PC-3 (cell line): ENCODE measurements at regions not wholly inside any gene's neighbourhood (a gene's known extent, or its start where the extent isn't known, plus 50 kb on each side); places are given as distances from the start of the nearest gene placed in this dataset.

ENCODE experiments used
- ATAC-seq: fragments of 200-7000 bp; cut with Tn5 transposase; 2 replicates; pipeline ENCODE4 v1.9.1; 2020; ENCODE audit warnings: mild to moderate bottlenecking, moderate library complexity
- BruUV-seq: library from RNA; stranded (reverse); fragments of 400-500 nt; replicated peaks from 2 replicates; lab custom pipeline; 2021; lab: Mats Ljungman, UMichigan
- CTCF ChIA-PET: fragments of 300-600 bp; sonication (Branson Sonifier 250); formaldehyde crosslinking; loops from one replicate; lab custom pipeline; 2022; ENCODE audit warnings: antibody characterized with exemption; lab: Charles Lee
- POLR2A ChIA-PET: fragments of 300-600 bp; sonication (Branson Sonifier 250); formaldehyde crosslinking; loops from one replicate; lab custom pipeline; 2022; ENCODE audit warnings: antibody characterized with exemption; ENCODE audit not compliant: unreplicated experiment; lab: Charles Lee
- DNase-seq: peaks from one replicate; pipeline ENCODE4 v3.0.0-alpha.2; 2015
- H2AFZ ChIP-seq: fragments of 300-600 bp; sonication (generic); 2 replicates; pipeline ENCODE4 v1.6.0; 2016; ENCODE audit warnings: antibody characterized with exemption, low read length
- H3F3A ChIP-seq: fragments of 300-600 bp; sonication (generic); one replicate; pipeline ENCODE4 v1.6.0; 2017; ENCODE audit warnings: antibody characterized with exemption, low read length, control low read depth, mild to moderate bottlenecking; ENCODE audit not compliant: unreplicated experiment
- H3K27ac ChIP-seq: fragments of 300-600 bp; sonication (generic); 2 replicates; pipeline ENCODE4 v1.5.1; 2016; ENCODE audit warnings: mild to moderate bottlenecking, low read length
- H3K27me3 ChIP-seq: fragments of 300-600 bp; sonication (generic); 2 replicates; pipeline ENCODE4 v1.6.1; 2016; ENCODE audit warnings: low read length, mixed read lengths
- H3K36me3 ChIP-seq: fragments of 300-600 bp; sonication (generic); 2 replicates; pipeline ENCODE4 v1.6.1; 2016; ENCODE audit warnings: low read depth, mixed run types, low read length, mixed read lengths
- H3K4me1 ChIP-seq: fragments of 300-600 bp; sonication (generic); 2 replicates; pipeline ENCODE4 v1.5.1; 2016; ENCODE audit warnings: low read length; ENCODE audit not compliant: insufficient read depth
- H3K4me2 ChIP-seq: fragments of 300-600 bp; sonication (generic); 2 replicates; pipeline ENCODE4 v1.6.0; 2016; ENCODE audit warnings: low read length
- H3K4me3 ChIP-seq: fragments of 300-600 bp; sonication (generic); 2 replicates; pipeline ENCODE4 v1.5.1; 2016; ENCODE audit warnings: mild to moderate bottlenecking, low read length, mixed read lengths
- H3K79me2 ChIP-seq: fragments of 300-600 bp; sonication (generic); 2 replicates; pipeline ENCODE4 v1.6.1; 2017; ENCODE audit warnings: low read length, mixed read lengths
- H3K9ac ChIP-seq: fragments of 300-600 bp; sonication (generic); 2 replicates; pipeline ENCODE4 v1.6.0; 2016; ENCODE audit warnings: mild to moderate bottlenecking, low read length
- H3K9me2 ChIP-seq: fragments of 300-600 bp; sonication (generic); replicated peaks from 2 replicates; pipeline ENCODE4 v1.6.1; 2016; ENCODE audit warnings: mixed run types, low read length, mixed read lengths
- H3K9me3 ChIP-seq: fragments of 300-600 bp; sonication (generic); 2 replicates; pipeline ENCODE4 v1.6.1; 2016; ENCODE audit warnings: low read length, mixed read lengths
- H4K20me1 ChIP-seq: fragments of 300-600 bp; sonication (generic); 2 replicates; pipeline ENCODE4 v1.6.1; 2016; ENCODE audit warnings: low read length, mixed read lengths
- EZH2 ChIP-seq: fragments of 300-600 bp; sonication (generic); IDR thresholded peaks from one replicate; pipeline ENCODE4 v1.6.1; 2017; ENCODE audit warnings: antibody characterized with exemption, mild to moderate bottlenecking, low read length; ENCODE audit not compliant: unreplicated experiment
- EZH2phosphoT487 ChIP-seq: fragments of 300-600 bp; sonication (generic); IDR thresholded peaks from 2 replicates; pipeline ENCODE4 v1.6.1; 2018; ENCODE audit warnings: mild to moderate bottlenecking, antibody characterized with exemption, low read length, borderline replicate concordance
- intact Hi-C: fragments of 100-400 bp; cut with micrococcal nuclease; formaldehyde crosslinking; loops from 2 replicates; pipeline ENCODE4 v1.9.0; 2023
- TF ChIP-seq, protein P1 (sequence below): fragments of 300-600 bp; sonication (generic); conservative IDR thresholded peaks from 2 replicates; pipeline ENCODE4 v1.5.1; 2017; ENCODE audit warnings: antibody characterized with exemption, low read depth, mild to moderate bottlenecking, low read length

DNA sequence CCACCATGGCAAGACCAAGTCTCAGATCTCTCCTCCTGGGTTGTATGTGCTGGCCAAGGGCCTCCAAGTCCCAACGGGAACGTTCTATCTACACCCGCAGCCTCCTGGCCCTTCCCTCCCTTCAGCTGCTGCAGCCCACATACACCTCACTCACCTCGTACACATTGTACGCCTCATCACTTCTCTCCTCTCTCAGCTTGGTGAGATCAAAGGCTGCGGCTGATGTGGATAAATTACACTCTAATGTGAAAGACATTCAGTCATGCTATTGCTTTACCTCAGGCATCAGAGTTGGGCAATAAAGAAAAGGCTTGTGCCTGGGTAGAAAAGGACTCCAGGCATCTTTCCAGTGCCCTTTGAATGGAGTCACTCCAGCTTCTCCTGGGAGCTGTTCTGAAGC, 135.3 kb upstream of the FOXQ1 start:
- ATAC-seq (no peak), DNase-seq (no peak)
- no peak overlapping the region for H3K4me3 ChIP-seq
- no peak overlapping the region for H3K4me2 ChIP-seq
- intact Hi-C loops, result no loop called here
- ChIA-PET CTCF (no interaction called here), POLR2A (no interaction called here)
- no peaks in the 10 kb centered on the region for H3K9me3 ChIP-seq
- no peaks in the 10 kb centered on the region for H4K20me1 ChIP-seq
- no peak overlapping the region for H3K9ac ChIP-seq
- H3K79me2 ChIP-seq, result no peaks in the 10 kb centered on the region
- no peaks in the 10 kb centered on the region for H3K4me1 ChIP-seq
- no peaks in the 10 kb centered on the region for H3K36me3 ChIP-seq
- no peak overlapping the region for H2AFZ ChIP-seq
- TF ChIP-seq, protein P1, sequence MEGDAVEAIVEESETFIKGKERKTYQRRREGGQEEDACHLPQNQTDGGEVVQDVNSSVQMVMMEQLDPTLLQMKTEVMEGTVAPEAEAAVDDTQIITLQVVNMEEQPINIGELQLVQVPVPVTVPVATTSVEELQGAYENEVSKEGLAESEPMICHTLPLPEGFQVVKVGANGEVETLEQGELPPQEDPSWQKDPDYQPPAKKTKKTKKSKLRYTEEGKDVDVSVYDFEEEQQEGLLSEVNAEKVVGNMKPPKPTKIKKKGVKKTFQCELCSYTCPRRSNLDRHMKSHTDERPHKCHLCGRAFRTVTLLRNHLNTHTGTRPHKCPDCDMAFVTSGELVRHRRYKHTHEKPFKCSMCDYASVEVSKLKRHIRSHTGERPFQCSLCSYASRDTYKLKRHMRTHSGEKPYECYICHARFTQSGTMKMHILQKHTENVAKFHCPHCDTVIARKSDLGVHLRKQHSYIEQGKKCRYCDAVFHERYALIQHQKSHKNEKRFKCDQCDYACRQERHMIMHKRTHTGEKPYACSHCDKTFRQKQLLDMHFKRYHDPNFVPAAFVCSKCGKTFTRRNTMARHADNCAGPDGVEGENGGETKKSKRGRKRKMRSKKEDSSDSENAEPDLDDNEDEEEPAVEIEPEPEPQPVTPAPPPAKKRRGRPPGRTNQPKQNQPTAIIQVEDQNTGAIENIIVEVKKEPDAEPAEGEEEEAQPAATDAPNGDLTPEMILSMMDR, result no peak
- TF ChIP-seq EZH2 (no peak), EZH2phosphoT487 (no peak)
- H3K27ac ChIP-seq, result no peak overlapping the region
- no peaks in the 10 kb centered on the region for H3F3A ChIP-seq
- BruUV-seq, result no TSS peak
- H3K27me3 ChIP-seq, result peaks cover 82% of the 10 kb centered on the region
- H3K9me2 ChIP-seq, result no peaks in the 10 kb centered on the region

DNA sequence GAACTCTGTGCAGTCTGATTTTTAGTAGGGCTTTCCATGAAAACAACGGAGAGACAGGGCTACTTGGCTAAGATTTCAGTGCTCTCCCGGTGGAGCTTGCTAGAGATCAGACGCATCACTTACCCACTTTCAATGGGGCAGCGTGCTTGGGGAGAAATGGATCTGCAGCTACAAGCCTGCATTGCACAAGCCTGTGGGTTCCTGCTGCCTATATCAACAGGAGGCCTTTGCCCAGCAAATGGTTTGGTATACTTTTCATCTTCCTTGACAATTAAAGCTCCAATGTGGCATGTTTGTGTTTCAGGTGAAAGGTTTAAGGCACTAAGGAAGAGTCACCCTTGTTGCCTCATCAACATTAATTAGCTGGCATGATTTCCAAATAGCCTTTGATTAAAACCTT, 136.0 kb upstream of the FOXQ1 start:
- POLR2A ChIA-PET, result no interaction called here
- H3K4me2 ChIP-seq, result no peak overlapping the region
- BruUV-seq, result no TSS peak
- H3K9ac ChIP-seq, result no peak overlapping the region
- no peak overlapping the region for H2AFZ ChIP-seq
- H3K27ac ChIP-seq, result no peak overlapping the region
- H3K36me3 ChIP-seq, result no peaks in the 10 kb centered on the region
- DNase-seq, result no peak
- ATAC-seq, result no peak
- CTCF ChIA-PET, result no interaction called here
- H3K4me1 ChIP-seq, result no peaks in the 10 kb centered on the region
- no peaks in the 10 kb centered on the region for H4K20me1 ChIP-seq
- H3K9me3 ChIP-seq, result no peaks in the 10 kb centered on the region
- no peaks in the 10 kb centered on the region for H3K9me2 ChIP-seq
- no peak overlapping the region for H3K4me3 ChIP-seq
- TF ChIP-seq EZH2phosphoT487 (no peak), EZH2 (no peak)
- TF ChIP-seq, protein P1, result no peak
- no peaks in the 10 kb centered on the region for H3F3A ChIP-seq
- intact Hi-C loops, result no loop called here
- H3K79me2 ChIP-seq, result no peaks in the 10 kb centered on the region
- peaks cover 82% of the 10 kb centered on the region for H3K27me3 ChIP-seq

DNA sequence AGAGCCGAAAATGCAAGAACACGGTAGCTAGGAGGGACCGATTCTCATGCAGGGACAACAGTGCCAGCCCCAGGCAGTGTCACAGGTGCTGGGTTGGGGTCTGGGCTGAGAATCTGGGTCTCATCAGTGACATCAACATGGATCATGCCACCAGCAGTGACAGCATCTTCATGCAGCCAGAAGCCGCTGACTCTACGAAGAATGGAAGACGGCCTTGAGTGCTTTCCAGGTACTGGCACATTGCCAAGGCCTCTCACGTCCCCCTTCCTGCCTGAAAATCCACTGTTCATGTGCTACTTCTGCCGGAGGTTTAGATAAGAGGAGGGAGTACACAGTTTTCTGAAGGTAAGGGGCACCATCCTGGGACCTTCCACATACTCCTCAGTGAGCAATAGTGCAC, 141.1 kb upstream of the FOXQ1 start:
- Histone ChIP-seq H2AFZ (no peak overlapping the region), H3K9ac (no peak overlapping the region), H3K79me2 (no peaks in the 10 kb centered on the region), H4K20me1 (no peaks in the 10 kb centered on the region), H3K27me3 (peaks cover 84% of the 10 kb centered on the region), H3K4me3 (no peak overlapping the region), H3K9me2 (no peaks in the 10 kb centered on the region), H3K4me1 (no peaks in the 10 kb centered on the region), H3K36me3 (no peaks in the 10 kb centered on the region), H3K9me3 (no peaks in the 10 kb centered on the region), H3K4me2 (no peak overlapping the region), H3F3A (no peaks in the 10 kb centered on the region), H3K27ac (no peak overlapping the region)
- ChIA-PET POLR2A (no interaction called here), CTCF (no interaction called here)
- intact Hi-C loops, result no loop called here
- no TSS peak for BruUV-seq
- DNase-seq, result no peak
- ATAC-seq, result no peak
- TF ChIP-seq EZH2 (no peak), EZH2phosphoT487 (no peak)
- TF ChIP-seq, protein P1, result no peak
